ENCODE measurements at regions not wholly inside any gene's neighbourhood (a gene's known extent, or its start where the extent isn't known, plus 50 kb on each side); places are given as distances from the start of the nearest gene placed in this dataset.

DNA sequence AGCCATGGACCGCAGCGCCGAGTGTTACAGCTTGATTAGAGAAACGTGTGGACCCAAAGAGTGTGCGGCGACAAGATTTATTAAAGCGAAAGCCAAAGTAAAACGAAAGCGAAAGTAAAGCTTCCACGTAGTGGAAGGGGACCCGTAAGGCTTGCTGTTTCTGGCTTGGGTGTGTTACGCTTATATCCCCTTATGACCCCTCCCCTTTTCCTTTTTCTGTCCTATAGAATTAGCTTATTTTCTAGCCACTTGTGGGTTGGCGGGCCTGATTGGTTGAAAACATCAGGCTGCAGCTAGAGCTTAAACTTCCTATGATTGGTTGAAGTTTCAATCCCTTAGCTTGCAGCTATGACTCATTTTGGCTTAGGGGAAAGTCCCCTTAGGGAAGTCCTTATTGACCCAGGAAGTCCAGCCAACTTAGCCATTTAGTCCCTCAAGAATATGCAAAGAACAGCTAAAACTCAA lies 969.7 kb downstream of the DCDC2C start:
- TF ChIP-seq, protein P1, sequence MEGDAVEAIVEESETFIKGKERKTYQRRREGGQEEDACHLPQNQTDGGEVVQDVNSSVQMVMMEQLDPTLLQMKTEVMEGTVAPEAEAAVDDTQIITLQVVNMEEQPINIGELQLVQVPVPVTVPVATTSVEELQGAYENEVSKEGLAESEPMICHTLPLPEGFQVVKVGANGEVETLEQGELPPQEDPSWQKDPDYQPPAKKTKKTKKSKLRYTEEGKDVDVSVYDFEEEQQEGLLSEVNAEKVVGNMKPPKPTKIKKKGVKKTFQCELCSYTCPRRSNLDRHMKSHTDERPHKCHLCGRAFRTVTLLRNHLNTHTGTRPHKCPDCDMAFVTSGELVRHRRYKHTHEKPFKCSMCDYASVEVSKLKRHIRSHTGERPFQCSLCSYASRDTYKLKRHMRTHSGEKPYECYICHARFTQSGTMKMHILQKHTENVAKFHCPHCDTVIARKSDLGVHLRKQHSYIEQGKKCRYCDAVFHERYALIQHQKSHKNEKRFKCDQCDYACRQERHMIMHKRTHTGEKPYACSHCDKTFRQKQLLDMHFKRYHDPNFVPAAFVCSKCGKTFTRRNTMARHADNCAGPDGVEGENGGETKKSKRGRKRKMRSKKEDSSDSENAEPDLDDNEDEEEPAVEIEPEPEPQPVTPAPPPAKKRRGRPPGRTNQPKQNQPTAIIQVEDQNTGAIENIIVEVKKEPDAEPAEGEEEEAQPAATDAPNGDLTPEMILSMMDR (conservative IDR thresholded peaks at IDR 0.05), result no peak
- TF ChIP-seq ZFX (IDR thresholded peaks at IDR 0.05), result no peak

All from C4-2B (cell line).